ENCODE measurements at regions not wholly inside any gene's neighbourhood (a gene's known extent, or its start where the extent isn't known, plus 50 kb on each side); places are given as distances from the start of the nearest gene placed in this dataset.

GRCh38 chr4:123874063-123874462, 477.5 kb downstream of the SPRY1 start:
- H3K36me3 ChIP-seq (replicated peaks in 1 of 2; ENCODE audit: control extremely low read depth in 1 of 2, control insufficient read depth in 1 of 2, extremely low read depth in 1 of 2, insufficient read depth in 2 of 2, low read length in 1 of 2), result no peaks in the 10 kb centered on the region
- H3K4me3 Mint-ChIP-seq, result no peak overlapping the region
- H3K4me3 ChIP-seq (ENCODE audit: control extremely low read depth in 1 of 5, extremely low read depth in 1 of 5, insufficient read depth in 1 of 5, low read depth in 2 of 5, low read length in 4 of 5), result no peak overlapping the region
- H3K27ac Mint-ChIP-seq, result no peak overlapping the region
- CTCF ChIA-PET, result no interaction called here
- no peaks in the 10 kb centered on the region for H3K27me3 Mint-ChIP-seq
- ATAC-seq (ENCODE audit: low read depth) (no peak), DNase-seq (no peak)
- no peak overlapping the region for H2AFZ ChIP-seq (ENCODE audit: insufficient read depth, low read depth, low read length, poor library complexity, severe bottlenecking)
- intact Hi-C loops (cut with micrococcal nuclease), result no loop called here
- H3K4me2 ChIP-seq (replicated peaks; ENCODE audit: low read depth, low read length, poor library complexity, severe bottlenecking), result no peak overlapping the region
- no peaks in the 10 kb centered on the region for H3K79me2 ChIP-seq (ENCODE audit: control insufficient read depth, insufficient read depth, low read length)
- no peaks in the 10 kb centered on the region for H3K9me3 Mint-ChIP-seq (ENCODE audit: insufficient read depth)
- POLR2A ChIA-PET, result no interaction called here
- no peaks in the 10 kb centered on the region for H3K9me3 ChIP-seq (ENCODE audit: control extremely low read depth in 1 of 3, control insufficient read depth in 2 of 3, insufficient read depth in 1 of 3, low read length in 2 of 3)
- H3K27me3 ChIP-seq (replicated peaks in 1 of 4; ENCODE audit: control extremely low read depth in 1 of 4, control insufficient read depth in 3 of 4, insufficient read depth in 4 of 4, low read length in 3 of 4), result no peaks in the 10 kb centered on the region
- H3K4me1 Mint-ChIP-seq, result no peaks in the 10 kb centered on the region
- WGBS (ENCODE audit: insufficient coverage), result no CpG with 5 or more reads among the region's 1 CpG
- H3K4me1 ChIP-seq (ENCODE audit: control insufficient read depth in 2 of 2, insufficient read depth in 2 of 2, low read length in 2 of 2), result no peaks in the 10 kb centered on the region
- no peaks in the 10 kb centered on the region for H4K20me1 ChIP-seq (ENCODE audit: control insufficient read depth, insufficient read depth, low read length, poor library complexity, severe bottlenecking)
- TF ChIP-seq CTCF (IDR thresholded peaks at IDR 0.05) (no peak), EZH2 (IDR thresholded peaks at IDR 0.05; ENCODE audit: borderline replicate concordance, insufficient read depth, low read depth, low read length, poor library complexity, severe bottlenecking) (no peak)
- no peak overlapping the region for H3K27ac ChIP-seq (ENCODE audit: low read length in 2 of 2)
- H3K9ac ChIP-seq (ENCODE audit: low read length), result no peak overlapping the region

- H3K4me1 Mint-ChIP-seq, result no peaks in the 10 kb centered on the region
- no peaks in the 10 kb centered on the region for H3K79me2 ChIP-seq (ENCODE audit: control insufficient read depth, insufficient read depth, low read length)
- H3K4me3 ChIP-seq (ENCODE audit: control extremely low read depth in 1 of 5, extremely low read depth in 1 of 5, insufficient read depth in 1 of 5, low read depth in 2 of 5, low read length in 4 of 5), result no peak overlapping the region
- H3K27me3 ChIP-seq (replicated peaks in 1 of 4; ENCODE audit: control extremely low read depth in 1 of 4, control insufficient read depth in 3 of 4, insufficient read depth in 4 of 4, low read length in 3 of 4), result no peaks in the 10 kb centered on the region
- ATAC-seq (ENCODE audit: low read depth) (no peak), DNase-seq (no peak)
- H3K4me3 Mint-ChIP-seq, result no peak overlapping the region
- no peaks in the 10 kb centered on the region for H4K20me1 ChIP-seq (ENCODE audit: control insufficient read depth, insufficient read depth, low read length, poor library complexity, severe bottlenecking)
- H3K9me3 ChIP-seq (ENCODE audit: control extremely low read depth in 1 of 3, control insufficient read depth in 2 of 3, insufficient read depth in 1 of 3, low read length in 2 of 3), result no peaks in the 10 kb centered on the region
- no peak overlapping the region for H3K9ac ChIP-seq (ENCODE audit: low read length)
- intact Hi-C loops (cut with micrococcal nuclease), result no loop called here
- no peak for TF ChIP-seq CTCF (IDR thresholded peaks at IDR 0.05)
- no peak for TF ChIP-seq EZH2 (IDR thresholded peaks at IDR 0.05; ENCODE audit: borderline replicate concordance, insufficient read depth, low read depth, low read length, poor library complexity, severe bottlenecking)
- H3K27ac ChIP-seq (ENCODE audit: low read length in 2 of 2), result no peak overlapping the region
- no peaks in the 10 kb centered on the region for H3K27me3 Mint-ChIP-seq
- H3K9me3 Mint-ChIP-seq (ENCODE audit: insufficient read depth), result peaks cover 3% of the 10 kb centered on the region
- H3K4me1 ChIP-seq (ENCODE audit: control insufficient read depth in 2 of 2, insufficient read depth in 2 of 2, low read length in 2 of 2), result no peaks in the 10 kb centered on the region
- H3K36me3 ChIP-seq (replicated peaks in 1 of 2; ENCODE audit: control extremely low read depth in 1 of 2, control insufficient read depth in 1 of 2, extremely low read depth in 1 of 2, insufficient read depth in 2 of 2, low read length in 1 of 2), result no peaks in the 10 kb centered on the region
- WGBS (ENCODE audit: insufficient coverage), result no CpG with 5 or more reads among the region's 4 CpGs
- H3K4me2 ChIP-seq (replicated peaks; ENCODE audit: low read depth, low read length, poor library complexity, severe bottlenecking), result no peak overlapping the region
- no peak overlapping the region for H3K27ac Mint-ChIP-seq
- POLR2A ChIA-PET, result no interaction called here
- CTCF ChIA-PET, result no interaction called here
- no peak overlapping the region for H2AFZ ChIP-seq (ENCODE audit: insufficient read depth, low read depth, low read length, poor library complexity, severe bottlenecking)
Measured at GRCh38 chr4:123876143-123876542, 479.5 kb downstream of the SPRY1 start.

Measured in B cell (primary cell).